ENCODE measurements at regions not wholly inside any gene's neighbourhood (a gene's known extent, or its start where the extent isn't known, plus 50 kb on each side); places are given as distances from the start of the nearest gene placed in this dataset.

- CTCF ChIA-PET, result no interaction called here
- no peak for DNase-seq (ENCODE audit: extremely low spot score)
- TF ChIP-seq ELF4 (IDR thresholded peaks at IDR 0.05) (no peak), HDGF (IDR thresholded peaks at IDR 0.05; ENCODE audit: borderline replicate concordance) (no peak), FOXK2 (IDR thresholded peaks at IDR 0.05) (no peak), L3MBTL2 (conservative IDR thresholded peaks at IDR 0.05) (no peak), BHLHE40 (IDR thresholded peaks at IDR 0.05; ENCODE audit: borderline replicate concordance) (no peak)
- POLR2A ChIA-PET, result no interaction called here
These were observed 140.3 kb downstream of the SLC38A6 start for GRCh38 chr14:61121355-61121787.

GRCh38 chr14:61120576-61120975 lies 139.5 kb downstream of the SLC38A6 start:
- ChIA-PET CTCF (no interaction called here), POLR2A (no interaction called here)
- DNase-seq (ENCODE audit: extremely low spot score), result no peak
- TF ChIP-seq TARDBP (IDR thresholded peaks at IDR 0.05), result no peak
- no peak for TF ChIP-seq FOXM1 (IDR thresholded peaks at IDR 0.05; ENCODE audit: borderline replicate concordance)
- no peak for TF ChIP-seq NFRKB (IDR thresholded peaks at IDR 0.05)

- ChIA-PET CTCF (interaction anchor here (0.6 kb wide), 1 partner anchor 486 kb away, joined by 3 read pairs; no protein-coding TSS in a partner anchor), POLR2A (no interaction called here)
- TF ChIP-seq ELF4 (IDR thresholded peaks at IDR 0.05) (no peak), SUZ12 (IDR thresholded peaks at IDR 0.05) (no peak), LEF1 (IDR thresholded peaks at IDR 0.05; ENCODE audit: borderline replicate concordance) (no peak), HDGF (IDR thresholded peaks at IDR 0.05; ENCODE audit: borderline replicate concordance) (no peak), ZNF384 (IDR thresholded peaks at IDR 0.05) (no peak), FOXM1 (IDR thresholded peaks at IDR 0.05; ENCODE audit: borderline replicate concordance) (no peak), ARNT (IDR thresholded peaks at IDR 0.05) (no peak), CTBP1 (IDR thresholded peaks at IDR 0.05; ENCODE audit: borderline replicate concordance) (no peak), FOXK2 (IDR thresholded peaks at IDR 0.05) (no peak), NFRKB (IDR thresholded peaks at IDR 0.05) (no peak), L3MBTL2 (conservative IDR thresholded peaks at IDR 0.05) (no peak), TARDBP (IDR thresholded peaks at IDR 0.05) (no peak), PKNOX1 (IDR thresholded peaks at IDR 0.05) (no peak)
- no peak for DNase-seq (ENCODE audit: extremely low spot score)
These were observed 138.0 kb downstream of the SLC38A6 start for GRCh38 chr14:61119006-61119405.

- POLR2A ChIA-PET, result no interaction called here
- DNase-seq (ENCODE audit: extremely low spot score), result no peak
- CTCF ChIA-PET, result no interaction called here
- TF ChIP-seq HDGF (IDR thresholded peaks at IDR 0.05; ENCODE audit: borderline replicate concordance) (no peak), SUZ12 (IDR thresholded peaks at IDR 0.05) (no peak), BHLHE40 (IDR thresholded peaks at IDR 0.05; ENCODE audit: borderline replicate concordance) (no peak), FOXK2 (IDR thresholded peaks at IDR 0.05) (no peak), FOXA1 (IDR thresholded peaks at IDR 0.05) (no peak), FOXM1 (IDR thresholded peaks at IDR 0.05; ENCODE audit: borderline replicate concordance) (no peak), LEF1 (IDR thresholded peaks at IDR 0.05; ENCODE audit: borderline replicate concordance) (no peak), CTBP1 (IDR thresholded peaks at IDR 0.05; ENCODE audit: borderline replicate concordance) (no peak), ARNT (IDR thresholded peaks at IDR 0.05) (no peak), L3MBTL2 (conservative IDR thresholded peaks at IDR 0.05) (no peak), TARDBP (IDR thresholded peaks at IDR 0.05) (no peak), ZNF384 (IDR thresholded peaks at IDR 0.05) (no peak)
These were observed 135.3 kb downstream of the SLC38A6 start for GRCh38 chr14:61116369-61116768.

- CTCF ChIA-PET, result no interaction called here
- no peak for DNase-seq (ENCODE audit: extremely low spot score)
- POLR2A ChIA-PET, result no interaction called here
- TF ChIP-seq SUZ12 (IDR thresholded peaks at IDR 0.05) (no peak), ELF4 (IDR thresholded peaks at IDR 0.05) (no peak), TARDBP (IDR thresholded peaks at IDR 0.05) (no peak), CTBP1 (IDR thresholded peaks at IDR 0.05; ENCODE audit: borderline replicate concordance) (no peak), L3MBTL2 (conservative IDR thresholded peaks at IDR 0.05) (no peak), ZNF384 (IDR thresholded peaks at IDR 0.05) (no peak), LEF1 (IDR thresholded peaks at IDR 0.05; ENCODE audit: borderline replicate concordance) (no peak), BHLHE40 (IDR thresholded peaks at IDR 0.05; ENCODE audit: borderline replicate concordance) (no peak), NFRKB (IDR thresholded peaks at IDR 0.05) (no peak), HDGF (IDR thresholded peaks at IDR 0.05; ENCODE audit: borderline replicate concordance) (no peak), FOXM1 (IDR thresholded peaks at IDR 0.05; ENCODE audit: borderline replicate concordance) (no peak), SP1 (IDR thresholded peaks at IDR 0.05) (no peak), FOXK2 (IDR thresholded peaks at IDR 0.05) (no peak), PKNOX1 (IDR thresholded peaks at IDR 0.05) (no peak), ARNT (IDR thresholded peaks at IDR 0.05) (no peak), FOXA1 (IDR thresholded peaks at IDR 0.05) (no peak)
These were observed 132.6 kb downstream of the SLC38A6 start for GRCh38 chr14:61113561-61114225.

- no peak for DNase-seq (ENCODE audit: extremely low spot score)
- ChIA-PET CTCF (no interaction called here), POLR2A (no interaction called here)
- no peak for TF ChIP-seq ZNF384 (IDR thresholded peaks at IDR 0.05)
- TF ChIP-seq HDGF (IDR thresholded peaks at IDR 0.05; ENCODE audit: borderline replicate concordance), result no peak
- no peak for TF ChIP-seq FOXA1 (IDR thresholded peaks at IDR 0.05)
- no peak for TF ChIP-seq FOXM1 (IDR thresholded peaks at IDR 0.05; ENCODE audit: borderline replicate concordance)
- TF ChIP-seq ARNT (IDR thresholded peaks at IDR 0.05), result no peak
- TF ChIP-seq BHLHE40 (IDR thresholded peaks at IDR 0.05; ENCODE audit: borderline replicate concordance), result no peak
- TF ChIP-seq TARDBP (IDR thresholded peaks at IDR 0.05), result no peak
- no peak for TF ChIP-seq ELF4 (IDR thresholded peaks at IDR 0.05)
- no peak for TF ChIP-seq FOXK2 (IDR thresholded peaks at IDR 0.05)
- TF ChIP-seq LEF1 (IDR thresholded peaks at IDR 0.05; ENCODE audit: borderline replicate concordance), result no peak
- no peak for TF ChIP-seq PKNOX1 (IDR thresholded peaks at IDR 0.05)
- TF ChIP-seq NFRKB (IDR thresholded peaks at IDR 0.05), result no peak
- no peak for TF ChIP-seq CTBP1 (IDR thresholded peaks at IDR 0.05; ENCODE audit: borderline replicate concordance)
- TF ChIP-seq L3MBTL2 (conservative IDR thresholded peaks at IDR 0.05), result no peak
- TF ChIP-seq SUZ12 (IDR thresholded peaks at IDR 0.05), result no peak
- TF ChIP-seq SP1 (IDR thresholded peaks at IDR 0.05), result no peak
These were observed 131.5 kb downstream of the SLC38A6 start for GRCh38 chr14:61112506-61112905.

All from HEK293T (cell line).